ENCODE measurements at regions not wholly inside any gene's neighbourhood (a gene's known extent, or its start where the extent isn't known, plus 50 kb on each side); places are given as distances from the start of the nearest gene placed in this dataset.

DNA sequence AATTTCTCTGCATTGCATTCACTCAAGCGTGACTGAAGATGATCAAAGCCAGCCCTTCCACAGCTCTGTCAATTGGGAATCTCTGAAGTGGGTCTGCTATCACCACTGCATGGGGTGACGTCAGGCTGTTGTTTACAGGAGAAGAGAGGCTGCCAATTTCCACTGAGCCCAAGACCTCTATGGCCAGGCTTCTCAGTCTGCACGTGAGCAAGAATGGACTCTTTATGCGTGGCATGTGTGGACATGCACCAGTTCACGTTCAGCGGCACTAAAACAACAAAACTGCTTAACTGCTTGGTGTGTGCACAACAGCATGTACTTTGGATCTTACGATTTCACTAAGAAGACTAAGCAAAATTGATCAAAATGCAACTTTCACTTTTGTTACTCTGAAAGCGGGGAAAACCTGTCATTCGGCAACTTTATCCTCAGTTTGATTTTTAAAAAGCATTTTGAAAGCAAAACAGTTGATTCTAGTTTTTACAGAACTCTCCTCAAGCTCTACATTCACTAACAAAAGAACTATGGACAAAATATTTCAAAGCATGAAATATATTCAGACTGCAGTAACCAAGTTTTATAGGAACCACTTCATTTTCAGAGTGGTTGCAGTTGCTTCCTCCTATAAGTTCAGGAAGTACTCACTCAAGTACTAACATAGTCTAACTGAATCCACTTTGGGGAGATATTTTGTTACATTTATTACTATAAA, 77.0 kb upstream of the SERTAD2 start:
- peak; percentile 80 to 84 for DNase-seq (ENCODE audit: low read depth in 2 of 2)
- H3K4me3 ChIP-seq (replicated peaks in 1 of 2; ENCODE audit: low read depth in 2 of 2, low read length in 2 of 2), result peak overlapping the region; percentile 20 to 46
- TF ChIP-seq, protein P1, sequence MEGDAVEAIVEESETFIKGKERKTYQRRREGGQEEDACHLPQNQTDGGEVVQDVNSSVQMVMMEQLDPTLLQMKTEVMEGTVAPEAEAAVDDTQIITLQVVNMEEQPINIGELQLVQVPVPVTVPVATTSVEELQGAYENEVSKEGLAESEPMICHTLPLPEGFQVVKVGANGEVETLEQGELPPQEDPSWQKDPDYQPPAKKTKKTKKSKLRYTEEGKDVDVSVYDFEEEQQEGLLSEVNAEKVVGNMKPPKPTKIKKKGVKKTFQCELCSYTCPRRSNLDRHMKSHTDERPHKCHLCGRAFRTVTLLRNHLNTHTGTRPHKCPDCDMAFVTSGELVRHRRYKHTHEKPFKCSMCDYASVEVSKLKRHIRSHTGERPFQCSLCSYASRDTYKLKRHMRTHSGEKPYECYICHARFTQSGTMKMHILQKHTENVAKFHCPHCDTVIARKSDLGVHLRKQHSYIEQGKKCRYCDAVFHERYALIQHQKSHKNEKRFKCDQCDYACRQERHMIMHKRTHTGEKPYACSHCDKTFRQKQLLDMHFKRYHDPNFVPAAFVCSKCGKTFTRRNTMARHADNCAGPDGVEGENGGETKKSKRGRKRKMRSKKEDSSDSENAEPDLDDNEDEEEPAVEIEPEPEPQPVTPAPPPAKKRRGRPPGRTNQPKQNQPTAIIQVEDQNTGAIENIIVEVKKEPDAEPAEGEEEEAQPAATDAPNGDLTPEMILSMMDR (IDR thresholded peaks at IDR 0.05; ENCODE audit: low read depth, low read length), result no peak

DNA sequence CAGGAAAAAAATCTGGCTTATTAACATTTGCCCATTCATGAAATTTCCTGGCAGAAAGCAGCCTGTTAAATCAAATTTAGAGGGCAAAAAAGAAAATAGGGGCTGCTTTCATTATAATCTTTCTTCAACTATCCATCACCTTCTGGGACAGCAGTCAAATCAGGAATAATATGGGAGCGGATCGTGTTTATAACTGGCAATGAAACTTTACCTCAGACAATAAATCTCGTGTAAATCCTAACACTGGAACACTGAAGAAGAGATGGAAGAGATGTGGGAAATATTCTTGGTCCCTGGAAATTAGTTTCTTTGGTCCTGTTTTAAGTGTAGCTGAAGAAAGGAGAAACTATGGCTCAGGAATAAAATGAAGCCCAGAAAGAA, 77.5 kb upstream of the SERTAD2 start:
- TF ChIP-seq, protein P1 (IDR thresholded peaks at IDR 0.05; ENCODE audit: low read depth, low read length), result no peak
- H3K4me3 ChIP-seq (replicated peaks in 1 of 2; ENCODE audit: low read depth in 2 of 2, low read length in 2 of 2), result peak overlapping the region in 1 of 2 donors; percentile 46
- DNase-seq (ENCODE audit: low read depth in 2 of 2), result no peak

DNA sequence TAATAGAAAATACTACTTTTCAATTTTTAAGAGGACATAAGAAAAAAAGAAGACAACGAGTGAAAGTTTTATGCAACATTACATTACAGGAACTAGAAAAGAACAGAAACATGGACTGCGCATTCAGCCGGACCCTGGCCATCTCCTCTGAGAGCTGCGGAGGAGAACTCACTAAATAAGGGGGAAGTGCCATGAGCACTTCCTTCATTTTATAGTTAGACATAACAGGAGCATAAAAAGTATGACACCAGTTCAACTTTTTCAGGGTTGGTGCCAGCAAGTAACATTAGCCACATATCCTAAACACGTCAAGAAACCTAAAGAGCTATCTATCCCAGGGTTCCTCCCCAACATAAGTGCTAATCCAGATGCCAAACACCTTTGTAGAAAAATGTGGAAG, 78.0 kb upstream of the SERTAD2 start:
- no peak overlapping the region for H3K4me3 ChIP-seq (replicated peaks in 1 of 2; ENCODE audit: low read depth in 2 of 2, low read length in 2 of 2)
- TF ChIP-seq, protein P1 (IDR thresholded peaks at IDR 0.05; ENCODE audit: low read depth, low read length), result no peak
- DNase-seq (ENCODE audit: low read depth in 2 of 2), result no peak

DNA sequence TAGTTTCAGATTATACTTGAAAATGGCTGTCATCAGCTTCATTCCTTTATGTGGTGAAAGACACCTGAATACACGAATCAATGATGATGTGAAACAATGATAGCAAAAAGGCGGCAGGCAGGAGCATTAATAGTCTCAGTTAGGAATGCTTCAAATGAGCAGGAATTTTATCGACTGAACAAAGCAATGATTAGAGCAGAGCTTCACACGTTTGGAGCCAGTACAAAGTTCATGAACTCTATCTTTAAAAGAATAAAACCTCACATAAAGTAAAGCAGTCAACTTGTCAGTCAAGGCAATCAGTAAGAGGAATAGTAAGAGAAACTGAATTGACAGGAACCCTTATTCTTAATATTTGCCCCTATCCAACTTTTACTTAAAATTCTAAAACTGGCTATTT, 78.4 kb upstream of the SERTAD2 start:
- TF ChIP-seq, protein P1 (IDR thresholded peaks at IDR 0.05; ENCODE audit: low read depth, low read length), result no peak
- H3K4me3 ChIP-seq (replicated peaks in 1 of 2; ENCODE audit: low read depth in 2 of 2, low read length in 2 of 2), result no peak overlapping the region

DNA sequence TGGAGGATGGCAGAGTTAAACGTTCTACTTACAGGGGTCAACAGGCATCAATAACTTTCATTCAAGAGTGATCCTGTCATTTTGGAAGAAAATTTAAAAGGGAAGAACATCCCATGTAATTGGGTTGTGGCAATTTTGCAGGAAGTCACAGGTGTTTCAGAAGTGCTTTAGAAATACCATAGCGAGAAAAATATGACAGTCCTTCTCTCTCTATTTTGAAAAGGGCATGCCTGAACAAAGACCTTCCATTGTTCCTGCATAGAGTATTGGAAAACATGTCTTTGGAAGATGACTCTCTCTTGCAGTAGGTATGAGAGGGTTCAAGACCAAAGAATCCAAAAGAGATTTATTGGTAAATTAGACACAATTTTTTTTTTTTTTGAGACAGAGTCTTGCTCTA, 81.8 kb upstream of the SERTAD2 start:
- no peak for DNase-seq (ENCODE audit: low read depth in 2 of 2)
- no peak overlapping the region for H3K4me3 ChIP-seq (replicated peaks in 1 of 2; ENCODE audit: low read depth in 2 of 2, low read length in 2 of 2)
- TF ChIP-seq, protein P1 (IDR thresholded peaks at IDR 0.05; ENCODE audit: low read depth, low read length), result no peak

More for the DNA sequence above, 78.4 kb upstream of the SERTAD2 start:
- no peak for DNase-seq (ENCODE audit: low read depth in 2 of 2)

DNA sequence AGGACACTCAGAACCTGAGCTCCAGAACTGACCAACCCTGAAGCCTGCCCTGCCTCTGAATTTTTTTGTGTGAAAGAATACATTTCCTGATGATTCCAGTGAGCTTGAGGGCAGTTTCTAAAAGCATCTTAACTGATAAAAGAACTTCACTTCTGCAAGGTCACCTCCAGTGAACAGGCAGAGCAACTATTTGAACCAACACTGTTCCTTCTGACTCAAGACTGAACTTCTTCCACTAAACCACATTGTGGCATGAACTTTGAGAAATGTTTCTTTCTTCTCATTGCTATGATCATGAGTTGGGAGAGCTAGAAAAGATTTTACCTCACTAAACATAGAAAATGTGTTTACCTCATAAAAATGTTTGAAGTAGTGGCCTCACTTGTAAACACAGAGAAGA, 83.8 kb upstream of the SERTAD2 start:
- TF ChIP-seq, protein P1 (IDR thresholded peaks at IDR 0.05; ENCODE audit: low read depth, low read length), result no peak
- DNase-seq (ENCODE audit: low read depth in 2 of 2), result no peak

DNA sequence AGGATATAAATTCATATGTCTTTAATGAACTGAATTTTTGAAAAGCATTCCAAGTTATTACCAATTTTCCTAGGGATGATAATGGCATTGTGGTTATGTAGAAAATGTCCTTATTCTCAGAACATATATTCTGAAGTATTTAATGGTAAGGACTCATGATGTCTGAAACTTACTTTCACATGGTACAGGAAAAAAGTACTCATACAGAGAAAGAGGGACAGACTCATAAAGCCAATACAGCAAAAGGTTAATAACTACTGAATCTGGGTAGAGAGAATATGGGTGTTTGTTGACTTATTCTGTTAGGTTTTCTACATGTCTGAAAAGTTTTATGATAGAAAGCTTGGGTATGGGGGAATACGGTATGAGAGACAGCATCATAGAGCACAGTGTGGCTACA, 84.3 kb upstream of the SERTAD2 start:
- TF ChIP-seq, protein P1 (IDR thresholded peaks at IDR 0.05; ENCODE audit: low read depth, low read length), result no peak
- no peak for DNase-seq (ENCODE audit: low read depth in 2 of 2)
- H3K4me3 ChIP-seq (replicated peaks in 1 of 2; ENCODE audit: low read depth in 2 of 2, low read length in 2 of 2), result no peak overlapping the region

More for the DNA sequence above, 83.8 kb upstream of the SERTAD2 start:
- no peak overlapping the region for H3K4me3 ChIP-seq (replicated peaks in 1 of 2; ENCODE audit: low read depth in 2 of 2, low read length in 2 of 2)

All from cardiac fibroblast (primary cell).